ENCODE measurements at regions not wholly inside any gene's neighbourhood (a gene's known extent, or its start where the extent isn't known, plus 50 kb on each side); places are given as distances from the start of the nearest gene placed in this dataset.

DNA sequence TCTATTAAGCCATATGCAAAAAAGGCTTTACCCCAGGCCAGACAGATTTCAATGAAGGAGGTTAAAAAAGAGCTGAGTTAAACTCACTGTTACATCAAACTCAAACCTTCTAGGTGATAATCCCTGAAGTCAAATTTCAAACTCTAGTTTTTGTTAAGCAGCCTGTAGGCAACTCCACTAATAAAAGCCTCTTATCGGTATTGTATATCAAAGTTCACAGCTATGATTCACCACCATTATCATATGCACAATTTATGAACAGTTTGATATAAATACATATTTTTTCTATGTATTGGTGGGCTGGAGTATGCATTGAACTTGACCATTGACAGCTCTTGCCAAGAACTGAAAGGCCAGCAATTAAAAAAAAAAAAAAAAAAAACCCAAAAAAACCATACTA is 308.2 kb downstream of the BTBD3 start:
- ATAC-seq (no peak), DNase-seq (no peak)
- Histone ChIP-seq H3K27ac (no peak overlapping the region), H3K27me3 (no peaks in the 10 kb centered on the region), H3K4me1 (no peaks in the 10 kb centered on the region), H3K36me3 (replicated peaks in 1 of 2; ENCODE audit: insufficient read depth in 1 of 2, low read depth in 2 of 2) (no peaks in the 10 kb centered on the region), H3K4me3 (no peak overlapping the region), H3K9me3 (no peaks in the 10 kb centered on the region)
- 83 to 92% methylated on average over 1 of the region's 1 CpG for WGBS, 2 donors
- TF ChIP-seq POLR2A (IDR thresholded peaks at IDR 0.05), result no peak
- TF ChIP-seq, protein P1, sequence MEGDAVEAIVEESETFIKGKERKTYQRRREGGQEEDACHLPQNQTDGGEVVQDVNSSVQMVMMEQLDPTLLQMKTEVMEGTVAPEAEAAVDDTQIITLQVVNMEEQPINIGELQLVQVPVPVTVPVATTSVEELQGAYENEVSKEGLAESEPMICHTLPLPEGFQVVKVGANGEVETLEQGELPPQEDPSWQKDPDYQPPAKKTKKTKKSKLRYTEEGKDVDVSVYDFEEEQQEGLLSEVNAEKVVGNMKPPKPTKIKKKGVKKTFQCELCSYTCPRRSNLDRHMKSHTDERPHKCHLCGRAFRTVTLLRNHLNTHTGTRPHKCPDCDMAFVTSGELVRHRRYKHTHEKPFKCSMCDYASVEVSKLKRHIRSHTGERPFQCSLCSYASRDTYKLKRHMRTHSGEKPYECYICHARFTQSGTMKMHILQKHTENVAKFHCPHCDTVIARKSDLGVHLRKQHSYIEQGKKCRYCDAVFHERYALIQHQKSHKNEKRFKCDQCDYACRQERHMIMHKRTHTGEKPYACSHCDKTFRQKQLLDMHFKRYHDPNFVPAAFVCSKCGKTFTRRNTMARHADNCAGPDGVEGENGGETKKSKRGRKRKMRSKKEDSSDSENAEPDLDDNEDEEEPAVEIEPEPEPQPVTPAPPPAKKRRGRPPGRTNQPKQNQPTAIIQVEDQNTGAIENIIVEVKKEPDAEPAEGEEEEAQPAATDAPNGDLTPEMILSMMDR (IDR thresholded peaks at IDR 0.05), result no peak
- intact Hi-C loops (cut with DNase I), result no loop called here

DNA sequence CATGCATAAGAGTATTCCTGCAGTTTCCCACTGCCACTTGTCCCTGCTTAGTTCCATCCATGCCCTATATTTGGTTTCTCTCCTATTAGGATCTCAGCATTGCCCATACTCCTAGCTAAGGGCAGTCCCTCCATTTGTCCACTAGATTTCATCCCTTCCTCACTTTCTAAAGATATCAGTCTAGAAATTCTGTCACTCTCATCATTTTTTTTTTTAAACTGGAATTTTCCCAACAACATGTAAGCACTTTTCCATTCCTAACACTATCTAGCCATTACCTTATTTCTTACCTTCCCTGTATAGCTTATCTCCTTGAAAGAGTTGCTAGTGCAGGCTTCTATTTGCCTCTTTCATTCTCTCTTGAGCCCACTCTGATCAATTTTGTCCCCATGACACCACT is 312.2 kb downstream of the BTBD3 start:
- no peaks in the 10 kb centered on the region for H3K27me3 ChIP-seq
- H3K4me3 ChIP-seq, result no peak overlapping the region
- H3K4me1 ChIP-seq, result no peaks in the 10 kb centered on the region
- no peaks in the 10 kb centered on the region for H3K36me3 ChIP-seq (replicated peaks in 1 of 2; ENCODE audit: insufficient read depth in 1 of 2, low read depth in 2 of 2)
- H3K9me3 ChIP-seq, result no peaks in the 10 kb centered on the region
- TF ChIP-seq, protein P1 (IDR thresholded peaks at IDR 0.05), result no peak
- TF ChIP-seq POLR2A (IDR thresholded peaks at IDR 0.05), result no peak
- DNase-seq (no peak), ATAC-seq (no peak)
- H3K27ac ChIP-seq, result no peak overlapping the region
- intact Hi-C loops (cut with DNase I), result no loop called here

DNA sequence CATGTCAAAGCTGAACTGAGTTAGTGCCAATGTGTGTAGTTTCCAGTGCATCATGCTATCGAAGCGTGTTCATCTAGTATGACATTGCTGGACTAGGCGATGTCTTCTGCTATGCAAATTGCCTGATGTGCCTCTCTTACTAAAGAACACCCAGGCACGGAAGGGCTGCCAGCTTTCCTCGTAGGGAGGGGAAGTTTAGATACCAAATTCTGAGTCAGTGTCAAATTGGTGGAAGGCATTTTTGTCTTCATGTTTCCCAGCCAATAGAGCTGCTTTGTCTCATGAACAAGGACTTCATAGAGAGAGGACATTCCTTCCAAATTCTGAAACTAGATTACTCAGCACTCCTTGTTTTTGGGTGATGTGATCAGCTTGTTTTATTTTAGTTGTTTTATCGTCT is 320.1 kb downstream of the BTBD3 start:
- no peak overlapping the region for H3K4me3 ChIP-seq
- TF ChIP-seq POLR2A (IDR thresholded peaks at IDR 0.05), result no peak
- TF ChIP-seq, protein P1 (IDR thresholded peaks at IDR 0.05), result no peak
- DNase-seq (no peak), ATAC-seq (no peak)
- no peaks in the 10 kb centered on the region for H3K36me3 ChIP-seq (replicated peaks in 1 of 2; ENCODE audit: insufficient read depth in 1 of 2, low read depth in 2 of 2)
- H3K27me3 ChIP-seq, result no peaks in the 10 kb centered on the region
- no peak overlapping the region for H3K27ac ChIP-seq
- H3K9me3 ChIP-seq, result no peaks in the 10 kb centered on the region
- intact Hi-C loops (cut with DNase I), result no loop called here
- WGBS, 2 donors, result 71 to 77% methylated on average over 6 of the region's 6 CpGs
- no peaks in the 10 kb centered on the region for H3K4me1 ChIP-seq

DNA sequence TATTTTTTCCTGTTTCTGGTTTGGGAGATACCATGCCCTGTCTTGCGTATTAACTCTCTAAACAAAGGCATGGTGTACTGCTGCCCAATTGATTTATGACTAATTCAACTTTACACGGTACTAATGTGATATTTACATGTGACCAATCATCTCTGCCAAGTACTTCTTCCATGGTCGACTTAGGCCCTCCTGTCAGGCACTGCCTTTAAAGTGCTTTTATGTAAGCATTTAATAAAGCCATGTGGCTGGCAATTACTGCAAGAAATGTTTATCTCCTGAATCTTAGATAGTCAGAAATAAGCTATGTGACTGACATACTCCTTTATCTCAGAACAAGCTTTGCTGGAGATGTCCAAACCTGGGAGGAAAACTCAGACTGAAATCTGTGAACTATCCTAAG is 323.4 kb downstream of the BTBD3 start:
- Histone ChIP-seq H3K27me3 (no peaks in the 10 kb centered on the region), H3K9me3 (no peaks in the 10 kb centered on the region), H3K36me3 (replicated peaks in 1 of 2; ENCODE audit: insufficient read depth in 1 of 2, low read depth in 2 of 2) (no peaks in the 10 kb centered on the region), H3K4me3 (no peak overlapping the region), H3K27ac (no peak overlapping the region), H3K4me1 (peaks cover 4% of the 10 kb centered on the region)
- TF ChIP-seq, protein P1 (IDR thresholded peaks at IDR 0.05), result no peak
- TF ChIP-seq POLR2A (IDR thresholded peaks at IDR 0.05), result no peak
- 47 to 50% methylated on average over 3 of the region's 3 CpGs for WGBS, 2 donors
- peak; percentile 30 for ATAC-seq
- intact Hi-C loops (cut with DNase I), result no loop called here
- no peak for DNase-seq

DNA sequence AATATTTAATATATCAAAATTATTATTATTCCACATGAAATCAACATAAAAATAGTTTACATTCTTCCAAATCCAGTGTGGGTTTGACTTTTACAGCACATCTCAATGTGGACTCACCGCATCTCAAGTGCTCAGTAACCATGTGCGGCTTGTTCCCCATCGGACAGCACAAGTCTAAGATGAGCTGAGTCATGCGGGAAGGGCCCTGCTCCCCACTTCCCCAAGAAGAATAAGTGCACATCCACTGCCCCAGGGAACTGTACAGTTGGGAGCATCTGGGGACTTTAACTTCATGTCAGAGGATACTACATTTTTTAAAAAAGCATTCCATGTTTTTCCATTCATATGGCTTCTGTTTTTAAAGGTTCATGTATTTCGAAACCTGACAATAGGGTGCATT is 325.6 kb downstream of the BTBD3 start:
- TF ChIP-seq, protein P1 (IDR thresholded peaks at IDR 0.05), result no peak
- no peak for TF ChIP-seq POLR2A (IDR thresholded peaks at IDR 0.05)
- intact Hi-C loops (cut with DNase I), result no loop called here
- 79 to 88% methylated on average over 5 of the region's 5 CpGs for WGBS, 2 donors
- peaks cover 4% of the 10 kb centered on the region for H3K4me1 ChIP-seq
- peak in 2 of 4 donors; percentile 7 to 21 for DNase-seq
- no peak overlapping the region for H3K4me3 ChIP-seq
- ATAC-seq, result no peak
- no peaks in the 10 kb centered on the region for H3K27me3 ChIP-seq
- no peaks in the 10 kb centered on the region for H3K9me3 ChIP-seq
- H3K36me3 ChIP-seq (replicated peaks in 1 of 2; ENCODE audit: insufficient read depth in 1 of 2, low read depth in 2 of 2), result no peaks in the 10 kb centered on the region
- no peak overlapping the region for H3K27ac ChIP-seq

Measured in body of pancreas (tissue), 4 donors.